Cerebellar nuclear complex (tissue), 1 donor: ENCODE measurements at regions not wholly inside any gene's neighbourhood (a gene's known extent, or its start where the extent isn't known, plus 50 kb on each side); places are given as distances from the start of the nearest gene placed in this dataset.

ENCODE experiments used
- DNase-seq, 2 experiments: peaks; one replicate each; lab custom pipeline; 2025; lab: John Stamatoyannopoulos, UW

GRCh38 chr3:106533093-106533787 is 664.4 kb upstream of the CBLB start:
- DNase-seq, result no peak

- DNase-seq, result no peak
These were observed 665.0 kb upstream of the CBLB start for GRCh38 chr3:106533788-106534160.

GRCh38 chr3:106534206-106534605 is 665.4 kb upstream of the CBLB start:
- no peak for DNase-seq

- no peak for DNase-seq
These were observed 671.9 kb upstream of the CBLB start for GRCh38 chr3:106540743-106541142.

GRCh38 chr3:106542101-106542769 is 673.4 kb upstream of the CBLB start:
- DNase-seq, result no peak

- DNase-seq, result no peak
These were observed 683.7 kb upstream of the CBLB start for GRCh38 chr3:106552351-106553043.

- DNase-seq, result no peak
These were observed 691.7 kb upstream of the CBLB start for GRCh38 chr3:106560451-106560966.

GRCh38 chr3:106566277-106566676 is 697.5 kb upstream of the CBLB start:
- DNase-seq, result no peak

- DNase-seq, result no peak
These were observed 701.6 kb upstream of the CBLB start for GRCh38 chr3:106570426-106570825.

GRCh38 chr3:106573605-106574004 is 704.8 kb upstream of the CBLB start:
- no peak for DNase-seq

- DNase-seq, result no peak
These were observed 706.2 kb upstream of the CBLB start for GRCh38 chr3:106575029-106575428.

- no peak for DNase-seq
These were observed 708.4 kb upstream of the CBLB start for GRCh38 chr3:106577241-106577640.

- DNase-seq, result no peak
These were observed 710.1 kb upstream of the CBLB start for GRCh38 chr3:106578911-106579310.

GRCh38 chr3:106582151-106582550 is 713.3 kb upstream of the CBLB start:
- no peak for DNase-seq

GRCh38 chr3:106587551-106587950 is 718.7 kb upstream of the CBLB start:
- no peak for DNase-seq

- DNase-seq, result no peak
These were observed 719.9 kb upstream of the CBLB start for GRCh38 chr3:106588739-106589138.

- DNase-seq, result no peak
These were observed 720.6 kb upstream of the CBLB start for GRCh38 chr3:106589311-106589942.

- DNase-seq, result no peak
These were observed 721.4 kb upstream of the CBLB start for GRCh38 chr3:106590216-106590615.

GRCh38 chr3:106593381-106593780 is 724.6 kb upstream of the CBLB start:
- DNase-seq, result no peak

- peak in 1 of 2 experiments; percentile 31 for DNase-seq
These were observed 741.0 kb upstream of the CBLB start for GRCh38 chr3:106609666-106610301.

GRCh38 chr3:106610362-106610959 is 741.6 kb upstream of the CBLB start:
- DNase-seq, result no peak

- DNase-seq, result no peak
These were observed 742.3 kb upstream of the CBLB start for GRCh38 chr3:106611116-106611515.
